Activated naive CD4-positive, alpha-beta T cell (primary cell): ENCODE measurements at regions not wholly inside any gene's neighbourhood (a gene's known extent, or its start where the extent isn't known, plus 50 kb on each side); places are given as distances from the start of the nearest gene placed in this dataset.

Experiments
- DNase-seq, 4 experiments: peaks; one replicate each; lab custom pipeline; 2025; lab: John Stamatoyannopoulos, UW

GRCh38 chr4:140213116-140213515 lies 59.1 kb upstream of the MAML3 start:
- no peak for DNase-seq

- no peak for DNase-seq
Observed at GRCh38 chr4:140212646-140213045, 58.7 kb upstream of the MAML3 start.

GRCh38 chr4:140212194-140212593 lies 58.2 kb upstream of the MAML3 start:
- no peak for DNase-seq

GRCh38 chr4:140211693-140212092 lies 57.7 kb upstream of the MAML3 start:
- DNase-seq: no peak

- no peak for DNase-seq
Observed at GRCh38 chr4:140211161-140211560, 57.2 kb upstream of the MAML3 start.

GRCh38 chr4:140208921-140209320 lies 54.9 kb upstream of the MAML3 start:
- DNase-seq: no peak
